Caco-2 (cell line): ENCODE measurements at regions not wholly inside any gene's neighbourhood (a gene's known extent, or its start where the extent isn't known, plus 50 kb on each side); places are given as distances from the start of the nearest gene placed in this dataset.

Source experiments
- BruUV-seq: library from RNA; stranded (reverse); fragments of 400-500 nt; replicated peaks from 2 replicates; lab custom pipeline; 2021; lab: Mats Ljungman, UMichigan
- CTCF ChIA-PET: fragments of 300-600 bp; sonication (Branson Sonifier 250); formaldehyde crosslinking; loops from one replicate; lab custom pipeline; 2022; ENCODE audit warnings: antibody characterized with exemption; lab: Charles Lee
- POLR2A ChIA-PET: fragments of 300-600 bp; sonication (Branson Sonifier 250); formaldehyde crosslinking; loops from one replicate; lab custom pipeline; 2022; ENCODE audit warnings: antibody characterized with exemption; lab: Charles Lee
- DNase-seq, 2 experiments: peaks; one replicate each; pipeline versions ENCODE4 v3.0.0 to v3.0.0-alpha.2; 2020 to 2022
- H3K27me3 ChIP-seq: replicated peaks from 2 replicates; pipeline ENCODE4 v1.6.0; 2011; ENCODE audit warnings: low read length; ENCODE audit not compliant: control insufficient read depth, insufficient read depth
- H3K36me3 ChIP-seq: 2 replicates; pipeline ENCODE4 v1.5.1; 2011; ENCODE audit warnings: low read length; ENCODE audit not compliant: control insufficient read depth, insufficient read depth
- H3K4me1 ChIP-seq: fragments of 250-450 bp; sonication (Bioruptor Pico); 2 replicates; pipeline ENCODE4 v1.5.1; 2020; ENCODE audit warnings: mild to moderate bottlenecking
- H3K4me3 ChIP-seq: 2 replicates; pipeline ENCODE4 v1.5.1; 2011; ENCODE audit warnings: low read depth, mild to moderate bottlenecking, control low read depth, low read length
- H3K9me3 ChIP-seq: fragments of 250-450 bp; sonication (Bioruptor Pico); 2 replicates; pipeline ENCODE4 v1.5.1; 2020; ENCODE audit warnings: mild to moderate bottlenecking, moderate library complexity
- H3K27ac Mint-ChIP-seq: one replicate; pipeline ENCODE4 v1.8.0; 2022; ENCODE audit warnings: mixed read lengths; ENCODE audit not compliant: unreplicated experiment
- H3K27me3 Mint-ChIP-seq: one replicate; pipeline ENCODE4 v1.8.0; 2022; ENCODE audit warnings: mixed read lengths; ENCODE audit not compliant: insufficient read depth, unreplicated experiment
- H3K36me3 Mint-ChIP-seq: one replicate; pipeline ENCODE4 v1.8.0; 2022; ENCODE audit warnings: mild to moderate bottlenecking, mixed read lengths; ENCODE audit not compliant: insufficient read depth, unreplicated experiment
- H3K4me1 Mint-ChIP-seq: one replicate; pipeline ENCODE4 v1.8.0; 2022; ENCODE audit warnings: low read depth, mixed read lengths; ENCODE audit not compliant: unreplicated experiment
- H3K4me3 Mint-ChIP-seq: one replicate; pipeline ENCODE4 v1.8.0; 2022; ENCODE audit warnings: mild to moderate bottlenecking, moderate library complexity, mixed read lengths; ENCODE audit not compliant: unreplicated experiment
- H3K9me3 Mint-ChIP-seq: one replicate; pipeline ENCODE4 v1.8.0; 2022; ENCODE audit warnings: mixed read lengths; ENCODE audit not compliant: unreplicated experiment
- CTCF ChIP-seq, 2 experiments: fragments of 200-600 bp in 1 of 2; IDR thresholded peaks; 1 replicate in 1 of 2; 2 replicates in 1 of 2; pipeline versions ENCODE4 v1.5.1 to v1.8.0; 2011 to 2022; ENCODE audit warnings: antibody characterized with exemption in 1 of 2, control low read depth in 1 of 2, inconsistent platforms in 1 of 2, low read depth in 1 of 2, low read length in 1 of 2, mild to moderate bottlenecking in 1 of 2, moderate library complexity in 1 of 2; ENCODE audit not compliant: insufficient read depth in 1 of 2, severe bottlenecking in 1 of 2, unreplicated experiment in 1 of 2
- intact Hi-C: fragments of 100-400 bp; cut with micrococcal nuclease; formaldehyde crosslinking; loops from one replicate; pipeline ENCODE4 v1.10.0; 2022; ENCODE audit not compliant: unreplicated experiment

- Mint-ChIP-seq H3K4me3 (no peak overlapping the region), H3K27ac (no peak overlapping the region), H3K36me3 (no peaks in the 10 kb centered on the region), H3K27me3 (no peaks in the 10 kb centered on the region), H3K9me3 (no peaks in the 10 kb centered on the region), H3K4me1 (no peaks in the 10 kb centered on the region)
- no peak for DNase-seq
- BruUV-seq: no TSS peak
- intact Hi-C loops: no loop called here
- Histone ChIP-seq H3K36me3 (no peaks in the 10 kb centered on the region), H3K4me1 (no peaks in the 10 kb centered on the region), H3K27me3 (no peaks in the 10 kb centered on the region), H3K4me3 (no peak overlapping the region), H3K9me3 (no peaks in the 10 kb centered on the region)
- no peak for TF ChIP-seq CTCF (IDR thresholded peaks at IDR 0.05; ENCODE audit: insufficient read depth in 1 of 2, low read depth in 1 of 2, low read length in 1 of 2, severe bottlenecking in 1 of 2, unreplicated experiment in 1 of 2)
- ChIA-PET POLR2A (no interaction called here), CTCF (no interaction called here)
Measured at GRCh38 chr1:70877343-70877742, 170.3 kb downstream of the PTGER3 start.

- peaks cover 3% of the 10 kb centered on the region for H3K27me3 Mint-ChIP-seq
- no peak for DNase-seq
- no TSS peak for BruUV-seq
- Histone ChIP-seq H3K9me3 (no peaks in the 10 kb centered on the region), H3K4me1 (no peaks in the 10 kb centered on the region), H3K4me3 (no peak overlapping the region), H3K27me3 (no peaks in the 10 kb centered on the region), H3K36me3 (no peaks in the 10 kb centered on the region)
- TF ChIP-seq CTCF (IDR thresholded peaks at IDR 0.05; ENCODE audit: insufficient read depth in 1 of 2, low read depth in 1 of 2, low read length in 1 of 2, severe bottlenecking in 1 of 2, unreplicated experiment in 1 of 2): no peak
- intact Hi-C loops: no loop called here
- no peaks in the 10 kb centered on the region for H3K9me3 Mint-ChIP-seq
- POLR2A ChIA-PET: no interaction called here
- CTCF ChIA-PET: no interaction called here
- H3K27ac Mint-ChIP-seq: no peak overlapping the region
- H3K4me3 Mint-ChIP-seq: no peak overlapping the region
- H3K36me3 Mint-ChIP-seq: no peaks in the 10 kb centered on the region
- H3K4me1 Mint-ChIP-seq: no peaks in the 10 kb centered on the region
Measured at GRCh38 chr1:70887936-70888335, 159.7 kb downstream of the PTGER3 start.

GRCh38 chr1:70888722-70889121 lies 158.9 kb downstream of the PTGER3 start:
- H3K9me3 Mint-ChIP-seq: no peaks in the 10 kb centered on the region
- no peak overlapping the region for H3K4me3 ChIP-seq
- no peak for DNase-seq
- H3K27me3 ChIP-seq: no peaks in the 10 kb centered on the region
- POLR2A ChIA-PET: no interaction called here
- intact Hi-C loops: no loop called here
- BruUV-seq: no TSS peak
- H3K27me3 Mint-ChIP-seq: peaks cover 3% of the 10 kb centered on the region
- H3K4me1 Mint-ChIP-seq: no peaks in the 10 kb centered on the region
- no peak overlapping the region for H3K4me3 Mint-ChIP-seq
- CTCF ChIA-PET: no interaction called here
- H3K9me3 ChIP-seq: no peaks in the 10 kb centered on the region
- no peak overlapping the region for H3K27ac Mint-ChIP-seq
- H3K36me3 Mint-ChIP-seq: no peaks in the 10 kb centered on the region
- TF ChIP-seq CTCF (IDR thresholded peaks at IDR 0.05; ENCODE audit: insufficient read depth in 1 of 2, low read depth in 1 of 2, low read length in 1 of 2, severe bottlenecking in 1 of 2, unreplicated experiment in 1 of 2): no peak
- no peaks in the 10 kb centered on the region for H3K4me1 ChIP-seq
- no peaks in the 10 kb centered on the region for H3K36me3 ChIP-seq
